Nephron progenitor cell (in vitro differentiated cells): ENCODE measurements at regions not wholly inside any gene's neighbourhood (a gene's known extent, or its start where the extent isn't known, plus 50 kb on each side); places are given as distances from the start of the nearest gene placed in this dataset.

Experiments used
- DNase-seq: peaks from one replicate; pipeline ENCODE4 v3.0.0; 2021
- H3K27ac Mint-ChIP-seq: 2 replicates; pipeline ENCODE4 v1.8.0; 2021; ENCODE audit warnings: mild to moderate bottlenecking, moderate library complexity, mixed read lengths
- H3K27me3 Mint-ChIP-seq: 2 replicates; pipeline ENCODE4 v1.8.0; 2021; ENCODE audit warnings: mild to moderate bottlenecking, low read depth, mixed read lengths; ENCODE audit not compliant: poor library complexity
- H3K36me3 Mint-ChIP-seq: 2 replicates; pipeline ENCODE4 v1.8.0; 2021; ENCODE audit warnings: low read depth, mixed read lengths
- H3K4me1 Mint-ChIP-seq: 2 replicates; pipeline ENCODE4 v1.8.0; 2021; ENCODE audit warnings: mixed read lengths
- H3K4me3 Mint-ChIP-seq: 2 replicates; pipeline ENCODE4 v1.8.0; 2021; ENCODE audit warnings: mild to moderate bottlenecking, moderate library complexity, mixed read lengths
- H3K9me3 Mint-ChIP-seq: 2 replicates; pipeline ENCODE4 v1.8.0; 2021; ENCODE audit warnings: mild to moderate bottlenecking, moderate library complexity, mixed read lengths
- CTCF ChIP-seq: fragments of 200-600 bp; sonication (generic); IDR thresholded peaks from 2 replicates; pipeline ENCODE4 v1.5.0; 2021; ENCODE audit warnings: antibody characterized with exemption

- peaks cover under 1% of the 10 kb centered on the region for H3K9me3 Mint-ChIP-seq
- peaks cover 18% of the 10 kb centered on the region for H3K4me1 Mint-ChIP-seq
- TF ChIP-seq CTCF: no peak
- peaks cover 14% of the 10 kb centered on the region for H3K27me3 Mint-ChIP-seq
- no peak overlapping the region for H3K27ac Mint-ChIP-seq
- no peak for DNase-seq
- no peaks in the 10 kb centered on the region for H3K36me3 Mint-ChIP-seq
- H3K4me3 Mint-ChIP-seq: no peak overlapping the region
Measured at GRCh38 chr11:134838708-134839107, 426.7 kb upstream of the B3GAT1 start.

- Mint-ChIP-seq H3K4me1 (peaks cover 18% of the 10 kb centered on the region), H3K36me3 (no peaks in the 10 kb centered on the region), H3K9me3 (peaks cover 6% of the 10 kb centered on the region), H3K27me3 (peaks cover 14% of the 10 kb centered on the region), H3K4me3 (no peak overlapping the region), H3K27ac (no peak overlapping the region)
- no peak for TF ChIP-seq CTCF
- no peak for DNase-seq
Measured at GRCh38 chr11:134837887-134838232, 425.8 kb upstream of the B3GAT1 start.

GRCh38 chr11:134837166-134837886 lies 425.3 kb upstream of the B3GAT1 start:
- Mint-ChIP-seq H3K4me1 (peaks cover 18% of the 10 kb centered on the region), H3K4me3 (no peak overlapping the region), H3K27ac (no peak overlapping the region), H3K9me3 (peaks cover 10% of the 10 kb centered on the region), H3K27me3 (peaks cover 14% of the 10 kb centered on the region), H3K36me3 (no peaks in the 10 kb centered on the region)
- DNase-seq: no peak
- no peak for TF ChIP-seq CTCF

- peaks cover 18% of the 10 kb centered on the region for H3K4me1 Mint-ChIP-seq
- H3K9me3 Mint-ChIP-seq: peaks cover 16% of the 10 kb centered on the region
- H3K27me3 Mint-ChIP-seq: peaks cover 17% of the 10 kb centered on the region
- TF ChIP-seq CTCF: no peak
- H3K4me3 Mint-ChIP-seq: no peak overlapping the region
- no peaks in the 10 kb centered on the region for H3K36me3 Mint-ChIP-seq
- H3K27ac Mint-ChIP-seq: no peak overlapping the region
- DNase-seq: no peak
Measured at GRCh38 chr11:134836561-134836960, 424.5 kb upstream of the B3GAT1 start.

GRCh38 chr11:134835561-134835960 lies 423.5 kb upstream of the B3GAT1 start:
- no peak for TF ChIP-seq CTCF

GRCh38 chr11:134830312-134830711 lies 418.3 kb upstream of the B3GAT1 start:
- H3K9me3 Mint-ChIP-seq: peaks cover 44% of the 10 kb centered on the region
- no peak for DNase-seq
- peaks cover 16% of the 10 kb centered on the region for H3K27me3 Mint-ChIP-seq
- no peak for TF ChIP-seq CTCF
- no peaks in the 10 kb centered on the region for H3K4me1 Mint-ChIP-seq
- no peak overlapping the region for H3K4me3 Mint-ChIP-seq
- no peak overlapping the region for H3K27ac Mint-ChIP-seq
- H3K36me3 Mint-ChIP-seq: no peaks in the 10 kb centered on the region

More at GRCh38 chr11:134835561-134835960, 423.5 kb upstream of the B3GAT1 start:
- Mint-ChIP-seq H3K9me3 (peaks cover 26% of the 10 kb centered on the region), H3K27ac (no peak overlapping the region), H3K4me1 (peaks cover 18% of the 10 kb centered on the region), H3K4me3 (no peak overlapping the region), H3K27me3 (peaks cover 19% of the 10 kb centered on the region), H3K36me3 (no peaks in the 10 kb centered on the region)
- DNase-seq: no peak
